Sciatic nerve (tissue), 2 donors: ENCODE measurements at regions not wholly inside any gene's neighbourhood (a gene's known extent, or its start where the extent isn't known, plus 50 kb on each side); places are given as distances from the start of the nearest gene placed in this dataset.
"Not testable (repeated sequence)": the region's sequence is repeated elsewhere in the genome, so short reads cannot be mapped to it uniquely, and the experiment has no call there.

Experiments
- ATAC-seq: fragments of 200-7000 bp; cut with Tn5 transposase; one replicate; pipeline ENCODE4 v1.9.1; 2020; ENCODE audit warnings: mild to moderate bottlenecking, moderate library complexity
- DNase-seq: peaks from one replicate; pipeline ENCODE4 v3.0.0-alpha.2; 2020; ENCODE audit warnings: low spot score
- intact Hi-C: fragments of 100-400 bp; cut with DNase I; formaldehyde crosslinking; loops from one replicate; pipeline ENCODE4 v1.14.2; 2022
- donor health status: DM: no; HTN: no; CAD: no.
- donor health status: DM: no; HTN: no; CAD: no.

DNA sequence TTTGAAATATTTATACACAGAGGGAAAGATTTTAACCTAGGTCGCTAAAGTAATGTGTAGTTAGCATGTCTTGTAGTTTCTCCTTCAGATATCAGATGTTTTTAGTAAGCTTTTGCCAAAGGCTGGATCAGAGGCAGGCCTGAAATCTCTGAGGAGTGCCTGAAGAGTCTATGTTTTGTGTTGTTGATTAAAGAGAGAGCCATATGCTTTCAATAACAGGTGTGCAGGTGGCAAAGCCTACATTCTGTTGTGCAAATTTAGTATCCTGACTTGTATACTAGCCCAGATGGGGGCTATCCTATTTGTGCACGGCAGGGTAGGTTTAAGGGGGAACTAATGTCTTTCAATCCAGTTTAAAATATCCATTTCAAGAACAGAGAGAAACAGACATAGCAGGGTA is 167.1 kb upstream of the ATXN1 start:
- DNase-seq, result no peak
- ATAC-seq, result no peak
- intact Hi-C loops, result no loop called here

DNA sequence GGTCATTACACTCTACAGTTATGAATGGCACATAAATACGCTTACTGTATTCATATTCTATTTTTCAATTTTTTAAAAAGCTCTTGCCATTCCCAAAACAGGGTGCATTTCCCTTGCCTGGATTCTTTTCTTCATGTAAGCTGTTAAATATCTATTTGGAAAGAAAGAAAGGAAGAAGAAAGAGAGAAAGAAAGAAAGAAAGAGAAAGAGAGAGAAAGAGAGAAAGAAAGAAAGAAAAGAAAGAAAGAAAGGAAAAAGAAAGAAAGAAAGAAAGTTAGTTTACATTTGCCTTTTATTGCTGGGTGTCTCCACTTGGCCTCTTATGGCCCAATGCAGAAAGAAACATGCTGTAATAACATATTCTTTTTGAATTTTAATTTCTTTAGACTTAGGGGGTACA is 165.9 kb upstream of the ATXN1 start:
- intact Hi-C loops, result no loop called here
- no peak for DNase-seq

DNA sequence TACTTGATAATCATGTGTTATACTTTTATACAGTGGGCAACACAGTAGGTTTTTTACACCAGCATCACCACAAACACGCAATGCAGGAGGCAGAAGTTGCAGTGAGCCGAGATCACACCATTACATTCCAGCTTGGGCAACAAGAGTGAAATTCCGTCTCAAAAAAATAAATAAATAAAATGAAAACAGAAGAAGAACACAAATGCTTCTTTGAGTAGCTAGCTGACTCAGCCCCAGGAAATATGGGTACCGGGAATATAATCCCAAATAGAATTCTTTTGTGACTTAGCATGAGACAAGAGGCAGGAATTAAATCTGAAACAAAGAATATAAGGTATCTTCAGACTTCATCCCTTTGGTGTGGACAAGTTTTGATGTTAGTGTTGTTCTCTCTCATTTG is 164.2 kb upstream of the ATXN1 start:
- no peak for DNase-seq
- intact Hi-C loops, result no loop called here
- no peak for ATAC-seq

More for the DNA sequence above, 165.9 kb upstream of the ATXN1 start:
- ATAC-seq, result no peak

DNA sequence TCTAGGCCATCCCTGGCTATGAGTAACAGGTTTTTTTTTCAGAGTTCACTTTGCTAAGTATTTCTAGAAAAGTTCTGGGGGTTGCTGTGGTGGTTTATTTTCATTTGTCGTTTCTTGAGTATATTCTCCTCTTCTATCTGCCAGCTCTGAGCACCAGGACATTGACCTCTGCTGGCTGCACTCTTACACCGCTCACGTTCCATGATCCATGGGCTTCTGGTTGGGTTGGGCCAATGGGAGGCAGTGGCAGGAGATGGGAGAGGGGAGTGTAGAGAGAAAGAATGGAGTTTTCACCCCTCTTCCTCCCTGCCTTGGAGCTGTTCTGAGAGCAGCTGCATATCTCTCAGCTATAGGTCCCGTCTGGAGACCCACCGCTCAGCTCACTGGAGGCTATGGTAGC is 161.0 kb upstream of the ATXN1 start:
- DNase-seq (no peak), ATAC-seq (no peak)
- intact Hi-C loops, result no loop called here

DNA sequence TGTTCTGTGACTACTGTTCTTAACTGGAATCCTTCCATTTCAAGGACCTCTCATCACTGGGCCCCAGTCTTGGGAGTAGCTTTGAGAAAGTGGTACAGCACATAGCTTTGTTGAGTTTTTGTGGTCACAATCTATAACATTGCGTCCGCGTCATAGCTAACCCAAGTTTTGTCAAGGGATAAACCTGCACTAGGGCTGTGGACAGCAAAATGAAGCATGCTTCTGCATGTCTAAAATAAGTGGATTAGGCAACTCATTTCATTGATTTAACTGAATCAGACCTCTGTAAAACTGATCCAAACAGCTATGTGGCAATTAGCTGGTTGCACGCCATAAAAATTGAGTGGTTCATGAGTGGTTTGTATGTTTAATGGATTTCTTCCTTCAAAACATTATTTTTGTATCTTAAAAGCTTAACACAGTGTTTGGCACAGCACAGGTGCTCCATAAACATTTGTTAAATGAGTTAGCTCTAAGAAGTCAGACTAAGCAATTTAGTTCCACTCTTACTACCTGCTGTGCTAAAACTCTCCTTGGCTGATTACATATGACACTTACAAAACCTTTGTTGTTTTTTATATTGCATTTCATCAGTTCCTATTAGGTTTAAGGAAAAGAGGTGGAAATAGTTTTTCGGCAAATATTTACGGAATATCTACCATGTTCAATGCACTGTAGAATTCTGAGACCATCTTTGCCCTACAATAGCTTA is 160.3 kb upstream of the ATXN1 start:
- no peak for DNase-seq
- ATAC-seq, result no peak
- intact Hi-C loops, result no loop called here

DNA sequence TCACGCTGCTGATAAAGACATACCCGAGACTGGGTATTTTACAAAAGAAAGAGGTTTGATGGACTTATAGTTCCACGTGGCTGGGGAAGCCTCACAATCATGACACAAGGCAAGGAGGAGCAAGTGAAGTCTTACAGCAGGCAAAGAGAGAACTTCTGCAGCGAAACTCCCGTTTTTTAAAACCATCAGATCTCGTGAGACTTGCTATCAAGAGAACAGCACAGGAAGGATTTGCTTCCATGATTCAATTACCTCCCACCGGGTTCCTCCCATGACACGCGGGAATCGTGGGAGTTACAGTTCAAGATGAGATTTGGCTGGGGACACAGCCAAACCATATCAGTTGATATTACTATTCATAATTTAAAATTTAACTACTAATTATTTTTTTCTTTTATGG is 157.3 kb upstream of the ATXN1 start:
- no peak for DNase-seq
- intact Hi-C loops, result no loop called here
- ATAC-seq, result no peak

DNA sequence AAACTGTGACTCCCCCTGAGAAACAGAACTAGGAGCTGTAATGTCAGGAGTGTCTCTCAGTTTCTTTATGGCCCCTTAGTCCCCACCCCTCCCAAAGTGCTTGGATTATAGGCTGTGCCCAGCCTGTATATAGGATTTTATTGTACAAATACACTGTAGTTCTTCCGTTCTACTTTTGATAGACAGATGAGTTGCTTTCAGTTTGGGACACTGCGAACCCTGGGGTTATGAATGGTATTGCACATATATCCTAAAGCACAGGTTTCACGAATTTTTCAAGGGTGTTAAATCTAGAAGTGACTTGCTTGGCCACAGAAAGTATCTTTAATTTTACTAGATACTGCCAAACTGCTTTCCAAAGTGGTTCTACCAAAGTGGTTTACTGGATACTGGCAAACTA is 152.9 kb upstream of the ATXN1 start:
- ATAC-seq, result no peak
- no peak for DNase-seq
- intact Hi-C loops, result no loop called here

DNA sequence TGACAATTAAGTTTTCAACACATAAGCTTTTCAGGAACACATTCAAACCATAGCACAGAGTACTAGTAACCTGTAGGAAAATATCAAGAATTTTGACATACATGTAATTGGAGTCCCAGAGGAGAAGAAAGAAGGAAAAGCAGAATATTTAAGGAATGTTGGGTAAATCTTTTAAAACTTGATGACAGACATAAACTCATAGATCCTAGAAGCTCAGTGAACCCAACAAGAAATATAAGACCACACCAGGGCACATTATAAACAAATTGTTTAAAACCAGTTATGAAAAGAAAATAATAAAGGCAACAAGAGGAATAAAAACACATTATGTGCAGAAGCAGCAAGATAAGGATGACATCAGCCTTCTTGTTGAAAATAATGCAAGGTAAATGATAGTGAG is 151.5 kb upstream of the ATXN1 start:
- intact Hi-C loops, result no loop called here
- DNase-seq, result no peak
- ATAC-seq, result no peak

DNA sequence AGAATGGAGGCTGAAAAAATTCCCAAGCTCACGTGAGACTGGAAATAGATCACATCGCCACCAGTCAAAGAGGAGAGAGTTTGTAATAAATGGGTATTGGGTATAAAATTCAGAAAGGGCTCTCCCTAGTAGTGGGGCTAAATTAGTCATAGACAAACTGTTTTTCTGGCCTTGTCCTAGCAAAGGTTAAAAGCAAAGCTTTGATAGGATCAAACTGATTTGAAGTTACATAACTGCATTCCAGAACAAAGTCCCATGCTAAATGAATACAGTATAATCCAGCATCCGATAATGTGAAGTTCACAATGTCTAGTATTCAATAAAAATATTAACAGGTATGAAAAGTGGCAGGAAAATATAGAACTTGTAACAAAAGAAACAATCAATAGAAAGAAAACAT is 149.8 kb upstream of the ATXN1 start:
- intact Hi-C loops, result no loop called here
- no peak for ATAC-seq
- DNase-seq, result no peak

DNA sequence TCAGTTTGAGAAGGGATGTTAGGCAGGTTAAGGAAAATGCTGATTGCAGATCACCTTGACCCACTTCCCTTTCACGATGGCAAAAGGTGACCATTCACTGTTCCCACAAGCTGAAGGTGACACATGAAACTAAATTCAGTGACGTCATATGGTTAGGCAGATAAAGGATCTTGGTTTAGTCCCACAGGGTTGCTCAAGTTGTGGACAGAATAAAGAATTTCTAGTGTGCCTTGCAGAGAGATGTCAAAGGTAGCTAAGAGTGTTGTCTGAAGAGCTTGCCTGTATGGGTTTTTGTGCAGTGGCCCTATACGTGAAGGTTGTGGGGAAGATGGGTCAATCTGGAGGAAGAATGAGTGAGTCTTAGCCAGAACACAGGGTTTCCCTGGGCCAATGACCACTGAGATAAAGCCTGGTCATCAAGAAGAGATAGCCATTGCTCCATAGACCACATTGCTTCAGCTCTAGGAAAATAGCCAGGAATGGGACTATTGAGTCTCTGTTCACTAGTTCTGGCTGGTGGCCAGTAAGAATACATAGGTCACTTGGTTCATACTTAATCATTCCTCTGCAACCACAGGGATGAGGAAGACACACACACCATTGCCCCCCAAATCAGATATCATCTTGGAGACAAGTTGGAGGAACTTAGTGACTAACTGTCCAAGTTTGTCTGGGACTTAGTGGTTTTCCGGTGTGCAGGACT is 148.5 kb upstream of the ATXN1 start:
- no peak for ATAC-seq
- no peak for DNase-seq
- intact Hi-C loops, result no loop called here

DNA sequence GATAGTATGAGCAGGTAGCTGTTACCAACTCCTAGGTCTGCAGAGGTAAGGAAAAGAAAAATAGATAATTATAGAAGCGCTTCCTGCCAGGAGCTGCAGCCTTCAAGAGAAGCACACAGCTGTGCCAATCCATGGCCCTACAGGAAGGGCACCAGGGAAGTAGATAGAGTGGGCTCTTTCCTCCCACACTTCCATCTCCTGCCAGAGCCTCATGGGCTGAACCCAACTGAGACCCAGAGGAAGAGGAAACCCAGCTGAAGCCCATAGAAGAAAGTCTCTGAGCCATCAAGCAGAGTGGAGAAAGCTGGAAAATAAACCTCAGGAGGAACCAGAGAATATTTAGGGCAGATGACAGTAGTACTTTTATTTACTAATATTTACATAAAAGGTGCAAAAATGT is 146.7 kb upstream of the ATXN1 start:
- no peak for DNase-seq
- ATAC-seq, result no peak
- intact Hi-C loops, result no loop called here

DNA sequence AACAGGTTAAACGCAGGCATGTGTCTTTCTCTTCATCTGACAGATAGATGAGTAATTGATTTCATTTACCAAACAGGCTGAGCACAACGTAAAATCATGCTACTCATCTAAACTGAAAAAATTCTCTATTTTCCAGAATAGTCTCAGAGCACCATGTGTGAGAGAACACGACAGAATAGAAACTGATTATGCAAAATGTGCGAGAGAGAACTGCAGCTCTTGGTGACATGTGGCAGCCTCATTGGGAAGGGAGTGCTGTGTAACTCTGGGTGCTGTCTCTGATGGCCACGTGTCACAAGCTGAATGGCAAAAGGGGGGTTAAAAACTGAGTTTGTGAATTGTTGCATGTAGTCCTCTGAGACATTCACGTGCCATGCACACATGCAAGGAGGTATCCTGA is 143.7 kb upstream of the ATXN1 start:
- DNase-seq, result no peak
- intact Hi-C loops, result no loop called here
- ATAC-seq, result no peak

DNA sequence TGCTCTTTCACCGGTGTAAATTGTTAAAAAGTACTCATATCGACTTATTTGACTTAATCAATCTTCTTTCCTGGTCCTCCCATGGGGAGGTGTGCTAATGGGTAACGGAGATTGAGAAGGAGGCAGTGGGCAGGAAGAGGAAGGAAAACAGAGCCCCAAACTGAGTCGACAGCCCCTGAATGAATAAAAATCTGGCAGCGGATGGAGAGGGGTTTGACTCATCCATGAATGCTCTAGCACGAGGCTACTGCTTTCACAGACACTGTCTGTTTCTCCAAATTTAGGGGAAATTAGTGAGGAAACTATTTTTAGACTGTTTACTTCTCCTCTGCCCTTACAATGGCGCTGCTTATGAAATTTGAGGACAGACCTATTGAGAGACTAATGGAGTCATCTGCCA is 142.2 kb upstream of the ATXN1 start:
- ATAC-seq, result no peak
- intact Hi-C loops, result no loop called here
- no peak for DNase-seq

DNA sequence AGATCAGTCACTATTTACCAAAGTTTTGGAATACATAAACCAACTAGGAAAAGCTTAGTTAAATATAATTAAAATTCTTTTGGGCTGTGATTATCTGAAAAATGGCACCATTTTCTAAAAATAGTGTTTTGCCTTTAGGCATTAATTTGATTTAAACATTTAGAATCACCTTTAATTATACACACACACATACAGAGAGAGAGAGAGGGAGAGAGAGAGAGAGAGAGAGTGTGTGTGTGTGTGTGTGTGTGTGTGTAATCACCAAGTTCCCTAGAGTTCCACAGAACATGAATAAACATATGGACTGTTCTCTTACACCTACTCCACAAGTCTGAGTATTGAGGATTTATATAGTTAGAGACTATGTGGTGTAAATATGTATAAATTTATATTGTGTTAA is 141.2 kb upstream of the ATXN1 start:
- ATAC-seq, result no peak
- DNase-seq, result no peak
- intact Hi-C loops, result no loop called here

DNA sequence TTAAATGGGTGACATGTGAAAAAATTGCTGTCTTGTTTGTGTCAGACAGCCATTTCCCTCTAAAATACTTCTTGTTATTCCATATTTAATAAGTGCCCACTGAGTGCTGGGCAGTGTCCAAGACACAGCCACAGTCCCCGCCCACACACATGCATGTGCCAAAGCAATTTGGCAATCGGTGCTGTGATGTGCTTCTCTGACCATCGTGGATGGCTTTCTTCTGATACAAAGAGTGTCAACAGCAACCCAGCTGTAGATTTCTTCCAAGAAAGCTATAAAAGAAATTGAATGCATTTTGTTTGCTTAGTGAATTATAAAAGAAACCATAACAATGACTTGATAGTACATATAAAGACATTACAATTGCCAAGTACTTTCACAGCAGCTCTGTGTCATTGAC is 140.5 kb upstream of the ATXN1 start:
- intact Hi-C loops, result no loop called here
- DNase-seq (peak; percentile 74), ATAC-seq (peak; percentile 88)

DNA sequence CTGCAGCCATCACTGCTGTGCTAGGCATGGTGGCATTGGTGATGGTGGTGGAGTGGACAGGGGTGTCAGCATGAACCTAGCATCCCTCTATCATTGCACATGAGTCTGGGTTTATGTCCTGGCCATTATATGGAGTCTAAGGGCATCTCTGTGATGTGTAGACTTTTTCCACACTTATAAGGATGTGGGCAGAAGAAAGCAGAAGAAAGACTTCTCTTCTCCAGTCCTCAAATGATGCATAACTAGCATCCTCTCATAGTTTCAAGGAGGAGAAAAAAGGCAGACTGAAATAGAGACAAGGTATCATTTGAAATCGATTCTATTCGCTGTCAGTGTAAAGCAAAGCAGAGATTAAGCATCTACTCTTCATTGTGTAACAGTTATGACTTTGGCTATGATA is 140.0 kb upstream of the ATXN1 start:
- no peak for DNase-seq
- intact Hi-C loops, result no loop called here
- no peak for ATAC-seq

DNA sequence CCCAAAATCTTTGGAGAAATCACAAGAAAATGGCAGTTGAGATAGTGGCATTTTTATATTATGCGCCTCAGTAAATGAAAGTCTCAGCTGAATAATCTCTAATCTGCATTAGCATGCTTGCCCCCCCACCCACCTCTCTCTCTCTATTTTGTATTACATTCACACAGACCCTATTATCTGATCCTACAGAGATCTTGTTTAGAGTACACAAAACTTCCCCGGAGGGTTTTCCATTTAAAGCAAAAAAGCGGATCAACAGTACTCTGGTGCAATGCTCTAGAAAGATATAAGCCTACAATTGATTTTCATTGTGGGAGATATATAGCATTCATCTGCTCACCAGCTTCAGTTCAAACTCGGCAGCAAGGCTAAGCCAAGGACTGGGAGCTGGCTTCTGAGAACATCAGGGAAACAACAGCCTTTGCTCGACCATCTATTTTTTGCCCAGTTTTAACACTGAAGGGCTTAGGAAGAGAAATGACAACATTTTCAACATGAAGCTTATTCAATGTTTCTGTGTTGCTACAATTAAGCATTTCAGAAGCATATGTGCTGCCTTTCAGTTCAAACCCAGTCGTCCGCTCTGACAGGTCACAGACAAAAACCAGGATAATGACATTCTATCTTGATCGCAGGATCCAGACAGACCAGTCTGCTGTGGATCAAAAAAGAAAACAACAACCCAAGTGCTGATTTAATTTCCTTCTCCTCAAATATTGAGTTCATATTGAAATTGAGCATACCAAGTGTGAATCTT is 137.6 kb upstream of the ATXN1 start:
- DNase-seq, result no peak
- no peak for ATAC-seq
- intact Hi-C loops, result no loop called here

DNA sequence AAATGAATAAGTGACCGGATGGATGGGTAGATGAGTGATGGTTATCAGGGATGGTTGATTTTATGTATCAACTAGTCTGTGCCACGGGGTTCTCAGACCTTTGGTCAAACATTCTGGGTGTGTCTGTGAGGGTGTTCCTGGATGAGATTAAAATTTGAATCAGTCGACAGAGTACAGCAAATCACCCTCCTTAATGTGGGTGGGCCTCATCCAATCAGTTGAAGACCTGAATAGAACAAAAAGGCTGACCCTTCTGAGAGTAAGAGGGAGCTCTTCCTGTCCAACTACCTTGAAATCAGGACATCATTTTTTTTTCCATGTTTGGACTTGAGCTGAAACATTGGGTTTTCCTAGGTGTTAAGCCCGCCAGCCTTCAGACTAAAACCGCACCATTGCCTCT is 136.4 kb upstream of the ATXN1 start:
- DNase-seq, result no peak
- no peak for ATAC-seq
- intact Hi-C loops, result no loop called here

DNA sequence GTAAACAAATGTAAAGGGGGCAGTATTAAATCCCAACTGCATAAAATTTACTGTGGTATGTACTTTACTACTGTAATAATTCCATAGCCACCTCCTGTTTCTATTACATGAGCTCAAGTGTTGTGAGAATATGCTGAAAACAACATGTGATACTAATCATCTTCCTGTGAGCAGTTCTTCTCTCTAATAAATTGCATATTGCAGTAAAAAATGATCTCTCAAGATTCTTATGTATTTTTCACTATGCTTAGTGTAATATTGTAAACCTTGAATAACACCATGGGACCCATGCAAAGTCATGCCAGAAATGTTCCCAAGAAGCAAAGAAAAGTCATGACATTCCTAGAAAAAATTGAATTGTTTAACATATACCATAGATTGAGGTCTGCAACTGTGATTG is 133.0 kb upstream of the ATXN1 start:
- intact Hi-C loops, result no loop called here
- ATAC-seq (no peak), DNase-seq (no peak)

DNA sequence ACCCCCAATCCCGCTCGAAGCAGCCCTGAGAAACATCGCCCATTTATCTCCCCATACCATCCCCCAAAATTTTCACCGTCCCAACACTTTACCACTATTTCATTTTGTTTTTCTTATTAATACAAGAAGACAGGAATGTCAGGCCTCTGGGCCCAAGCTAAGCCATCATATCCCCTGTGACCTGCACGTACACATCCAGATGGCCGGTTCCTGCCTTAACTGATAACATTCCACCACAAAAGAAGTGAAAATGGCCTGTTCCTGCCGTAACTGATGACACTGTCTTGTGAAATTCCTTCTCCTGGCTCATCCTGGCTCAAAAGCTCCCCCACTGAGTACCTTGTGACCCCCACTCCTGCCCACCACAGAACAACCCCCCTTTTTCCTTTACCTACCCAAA is 129.8 kb upstream of the ATXN1 start:
- DNase-seq, ATAC-seq, intact Hi-C loops: not testable (repeated sequence)
